ENCODE measurements at regions not wholly inside any gene's neighbourhood (a gene's known extent, or its start where the extent isn't known, plus 50 kb on each side); places are given as distances from the start of the nearest gene placed in this dataset.

DNA sequence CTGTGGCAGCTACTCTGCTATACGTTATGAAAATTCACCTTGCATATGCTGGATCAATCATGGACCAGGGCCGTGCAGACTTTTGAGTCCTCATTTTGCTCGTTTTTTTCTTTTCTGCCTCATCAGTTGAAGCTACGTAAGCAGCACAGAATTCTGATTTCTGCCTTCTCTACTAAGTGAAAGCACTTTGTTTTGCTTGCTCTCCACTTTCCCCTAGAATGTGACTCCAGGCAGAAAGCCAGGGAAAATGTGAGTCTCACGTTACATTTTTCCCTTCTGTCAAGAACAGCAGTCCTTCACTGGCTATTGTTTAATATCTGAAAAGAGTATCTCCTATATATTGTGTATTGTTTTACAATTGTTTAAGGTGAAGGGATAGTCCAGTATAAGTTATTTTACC lies 1840.1 kb downstream of the PCDH7 start:
- Mint-ChIP-seq H3K4me3 (no peak overlapping the region), H3K36me3 (no peaks in the 10 kb centered on the region), H3K4me1 (no peaks in the 10 kb centered on the region), H3K27ac (no peak overlapping the region), H3K9me3 (no peaks in the 10 kb centered on the region), H3K27me3 (ENCODE audit: low read depth in 3 of 3) (no peaks in the 10 kb centered on the region)
- H2AFZ ChIP-seq (ENCODE audit: insufficient read depth, low read depth, low read length, poor library complexity, severe bottlenecking), result no peak overlapping the region
- no peaks in the 10 kb centered on the region for H3K36me3 ChIP-seq (replicated peaks in 1 of 2; ENCODE audit: control insufficient read depth in 1 of 2, insufficient read depth in 2 of 2, low read length in 2 of 2)
- H3K4me1 ChIP-seq (ENCODE audit: control insufficient read depth in 1 of 2, insufficient read depth in 2 of 2, low read length in 2 of 2), result no peaks in the 10 kb centered on the region
- no peaks in the 10 kb centered on the region for H3K27me3 ChIP-seq (ENCODE audit: control insufficient read depth in 2 of 2, insufficient read depth in 2 of 2, low read length in 2 of 2)
- no peak overlapping the region for H3K27ac ChIP-seq (ENCODE audit: low read depth in 1 of 2, low read length in 2 of 2)
- no peak overlapping the region for H3K9ac ChIP-seq (ENCODE audit: insufficient read depth, low read length, poor library complexity, severe bottlenecking)
- no peaks in the 10 kb centered on the region for H4K20me1 ChIP-seq (ENCODE audit: insufficient read depth, low read length)
- H3K9me3 ChIP-seq (replicated peaks in 1 of 2; ENCODE audit: control insufficient read depth in 1 of 2, insufficient read depth in 1 of 2, low read length in 2 of 2), result no peaks in the 10 kb centered on the region
- TF ChIP-seq, protein P1, sequence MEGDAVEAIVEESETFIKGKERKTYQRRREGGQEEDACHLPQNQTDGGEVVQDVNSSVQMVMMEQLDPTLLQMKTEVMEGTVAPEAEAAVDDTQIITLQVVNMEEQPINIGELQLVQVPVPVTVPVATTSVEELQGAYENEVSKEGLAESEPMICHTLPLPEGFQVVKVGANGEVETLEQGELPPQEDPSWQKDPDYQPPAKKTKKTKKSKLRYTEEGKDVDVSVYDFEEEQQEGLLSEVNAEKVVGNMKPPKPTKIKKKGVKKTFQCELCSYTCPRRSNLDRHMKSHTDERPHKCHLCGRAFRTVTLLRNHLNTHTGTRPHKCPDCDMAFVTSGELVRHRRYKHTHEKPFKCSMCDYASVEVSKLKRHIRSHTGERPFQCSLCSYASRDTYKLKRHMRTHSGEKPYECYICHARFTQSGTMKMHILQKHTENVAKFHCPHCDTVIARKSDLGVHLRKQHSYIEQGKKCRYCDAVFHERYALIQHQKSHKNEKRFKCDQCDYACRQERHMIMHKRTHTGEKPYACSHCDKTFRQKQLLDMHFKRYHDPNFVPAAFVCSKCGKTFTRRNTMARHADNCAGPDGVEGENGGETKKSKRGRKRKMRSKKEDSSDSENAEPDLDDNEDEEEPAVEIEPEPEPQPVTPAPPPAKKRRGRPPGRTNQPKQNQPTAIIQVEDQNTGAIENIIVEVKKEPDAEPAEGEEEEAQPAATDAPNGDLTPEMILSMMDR (IDR thresholded peaks at IDR 0.05), result no peak
- DNase-seq, result no peak
- WGBS (ENCODE audit: insufficient coverage), result 98% methylated on average over 4 of the region's 5 CpGs
- no peak overlapping the region for H3K4me2 ChIP-seq (replicated peaks; ENCODE audit: extremely low read depth, low read length, poor library complexity, severe bottlenecking)
- intact Hi-C loops (cut with micrococcal nuclease), result no loop called here
- H3K4me3 ChIP-seq (replicated peaks in 1 of 3; ENCODE audit: low read depth in 2 of 3, low read length in 3 of 3), result no peak overlapping the region
- no peaks in the 10 kb centered on the region for H3K79me2 ChIP-seq (ENCODE audit: insufficient read depth, low read length)

DNA sequence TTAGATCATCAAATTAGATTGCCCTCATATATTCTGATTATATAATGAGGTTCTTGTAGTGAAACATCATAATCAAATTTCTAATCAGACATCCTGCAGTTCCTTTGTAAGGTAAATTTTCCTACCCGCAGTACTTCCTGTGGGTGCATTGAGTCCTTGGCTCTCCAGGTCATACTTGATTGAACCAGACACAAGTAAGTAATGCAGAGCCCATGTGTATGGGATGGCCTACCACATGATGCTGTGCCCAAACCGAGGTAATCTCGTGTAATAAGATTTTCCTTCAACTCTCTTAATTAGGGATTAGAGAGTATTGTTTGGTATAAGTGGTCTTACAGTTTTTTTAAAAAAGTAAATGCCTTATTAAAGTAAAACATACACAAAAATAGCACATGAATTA lies 1841.8 kb downstream of the PCDH7 start:
- no peaks in the 10 kb centered on the region for H3K9me3 Mint-ChIP-seq
- no peaks in the 10 kb centered on the region for H3K27me3 Mint-ChIP-seq (ENCODE audit: low read depth in 3 of 3)
- TF ChIP-seq, protein P1 (IDR thresholded peaks at IDR 0.05), result no peak
- no peak overlapping the region for H3K9ac ChIP-seq (ENCODE audit: insufficient read depth, low read length, poor library complexity, severe bottlenecking)
- H3K4me1 ChIP-seq (ENCODE audit: control insufficient read depth in 1 of 2, insufficient read depth in 2 of 2, low read length in 2 of 2), result no peaks in the 10 kb centered on the region
- intact Hi-C loops (cut with micrococcal nuclease), result no loop called here
- DNase-seq, result no peak
- no peaks in the 10 kb centered on the region for H3K36me3 Mint-ChIP-seq
- no peaks in the 10 kb centered on the region for H3K9me3 ChIP-seq (replicated peaks in 1 of 2; ENCODE audit: control insufficient read depth in 1 of 2, insufficient read depth in 1 of 2, low read length in 2 of 2)
- no peaks in the 10 kb centered on the region for H4K20me1 ChIP-seq (ENCODE audit: insufficient read depth, low read length)
- no peak overlapping the region for H3K27ac Mint-ChIP-seq
- H3K4me1 Mint-ChIP-seq, result no peaks in the 10 kb centered on the region
- no peak overlapping the region for H3K27ac ChIP-seq (ENCODE audit: low read depth in 1 of 2, low read length in 2 of 2)
- H2AFZ ChIP-seq (ENCODE audit: insufficient read depth, low read depth, low read length, poor library complexity, severe bottlenecking), result no peak overlapping the region
- no peaks in the 10 kb centered on the region for H3K79me2 ChIP-seq (ENCODE audit: insufficient read depth, low read length)
- no peak overlapping the region for H3K4me2 ChIP-seq (replicated peaks; ENCODE audit: extremely low read depth, low read length, poor library complexity, severe bottlenecking)
- H3K27me3 ChIP-seq (ENCODE audit: control insufficient read depth in 2 of 2, insufficient read depth in 2 of 2, low read length in 2 of 2), result no peaks in the 10 kb centered on the region
- 100% methylated on average over 1 of the region's 3 CpGs for WGBS (ENCODE audit: insufficient coverage)
- no peak overlapping the region for H3K4me3 Mint-ChIP-seq
- H3K4me3 ChIP-seq (replicated peaks in 1 of 3; ENCODE audit: low read depth in 2 of 3, low read length in 3 of 3), result no peak overlapping the region
- H3K36me3 ChIP-seq (replicated peaks in 1 of 2; ENCODE audit: control insufficient read depth in 1 of 2, insufficient read depth in 2 of 2, low read length in 2 of 2), result no peaks in the 10 kb centered on the region
